NCI-H2227 (cell line): ENCODE measurements at regions not wholly inside any gene's neighbourhood (a gene's known extent, or its start where the extent isn't known, plus 50 kb on each side); places are given as distances from the start of the nearest gene placed in this dataset.

Experiments
- DNase-seq: peaks from one replicate; lab custom pipeline; 2025; ENCODE audit not compliant: unreplicated experiment; lab: John Stamatoyannopoulos, UW

DNA sequence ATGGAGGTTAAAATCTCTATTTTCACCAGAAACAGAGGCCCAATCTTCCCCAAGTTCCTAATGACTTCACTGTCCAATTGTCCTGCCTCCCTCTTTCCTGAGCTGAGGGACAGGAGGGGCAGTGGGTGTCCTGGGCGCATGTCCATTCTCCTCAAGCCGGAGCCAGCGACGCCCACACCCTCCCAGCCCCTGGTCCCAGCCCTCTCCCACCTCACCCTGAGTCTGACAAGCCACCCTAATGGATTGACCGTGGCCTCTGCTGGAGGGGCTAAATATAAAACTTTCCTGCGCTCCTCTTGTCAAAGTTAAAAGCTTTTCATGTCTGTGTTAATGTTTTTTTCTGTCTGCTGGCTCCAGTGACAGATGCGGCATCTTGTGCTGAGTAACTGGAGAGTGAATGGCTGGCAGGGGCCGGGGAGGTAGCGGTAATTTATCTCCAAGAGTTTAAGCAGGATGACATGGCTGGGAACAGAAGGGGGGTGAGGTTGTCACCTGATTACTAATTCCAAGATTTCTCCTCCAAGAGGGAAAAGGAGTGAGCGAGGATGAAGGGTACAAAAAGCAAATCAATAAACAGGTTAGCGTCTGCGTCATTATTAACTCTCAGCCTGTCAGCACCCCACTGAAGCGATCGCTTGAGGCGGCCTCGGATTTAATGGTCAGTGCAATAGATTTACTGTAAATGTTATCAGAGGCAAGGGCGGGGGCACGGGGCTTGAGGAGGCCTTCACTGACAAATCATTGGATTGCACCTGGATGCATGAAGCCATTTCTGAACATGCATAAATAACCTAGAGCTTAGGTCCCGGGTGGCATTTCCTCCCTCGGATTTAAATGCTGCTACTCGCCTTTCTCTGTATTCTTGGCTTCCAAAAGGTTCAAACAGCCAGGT lies 118.1 kb upstream of the MAFB start:
- DNase-seq: peak; percentile 43

- no peak for DNase-seq
Observed at GRCh38 chr20:40807821-40808170, 118.8 kb upstream of the MAFB start.

- no peak for DNase-seq
Observed at GRCh38 chr20:40808936-40809335, 119.9 kb upstream of the MAFB start.

- DNase-seq: no peak
Observed at GRCh38 chr20:40809361-40809760, 120.3 kb upstream of the MAFB start.

DNA sequence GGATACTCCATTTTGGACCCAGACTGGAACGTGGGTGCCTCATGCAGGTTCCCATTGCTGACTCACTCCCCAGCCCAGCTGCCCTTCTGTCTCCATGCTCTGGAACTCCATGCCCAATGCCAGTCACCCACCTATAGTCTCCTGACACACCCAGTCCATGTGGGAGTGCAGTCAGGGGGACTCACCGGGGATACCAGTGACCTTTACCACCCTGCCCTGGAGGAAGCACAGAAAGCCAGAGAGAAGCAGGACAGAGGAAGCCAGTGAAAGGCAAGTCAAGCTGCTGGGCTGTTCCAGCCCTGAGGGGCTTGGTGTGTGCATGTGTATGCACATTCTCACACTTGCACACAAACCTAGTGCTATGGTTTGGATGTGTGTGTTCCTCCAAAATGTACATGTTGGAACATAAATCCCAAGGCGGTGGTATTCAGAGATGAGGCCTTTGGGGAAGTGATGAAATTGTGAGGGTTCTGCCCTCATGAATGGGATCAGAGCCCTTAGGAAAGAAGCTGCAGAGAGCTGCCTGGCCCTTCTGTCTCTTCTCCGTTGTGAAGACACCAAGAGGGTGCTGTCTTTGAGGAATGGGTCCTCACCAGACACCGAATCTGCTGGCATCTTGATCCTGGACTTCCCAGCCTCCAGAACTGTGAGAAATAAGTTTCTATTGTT lies 121.4 kb upstream of the MAFB start:
- no peak for DNase-seq

DNA sequence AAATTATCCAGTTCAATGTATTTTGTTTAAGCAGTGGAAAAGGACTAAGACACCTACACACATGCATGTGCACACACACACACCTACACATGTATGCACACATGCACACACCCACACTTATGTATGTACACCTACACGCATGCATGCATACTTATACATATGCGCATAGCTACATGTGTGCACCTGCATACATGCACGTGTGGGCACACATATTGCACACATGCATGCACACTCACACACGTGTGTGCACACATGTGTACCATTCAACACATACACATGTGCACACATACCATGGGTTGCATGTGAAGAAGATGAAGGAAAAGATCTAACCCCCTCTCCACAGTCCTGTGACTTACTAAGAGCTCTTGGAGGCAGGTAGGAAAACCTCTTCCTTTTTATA lies 122.0 kb upstream of the MAFB start:
- DNase-seq: no peak

DNA sequence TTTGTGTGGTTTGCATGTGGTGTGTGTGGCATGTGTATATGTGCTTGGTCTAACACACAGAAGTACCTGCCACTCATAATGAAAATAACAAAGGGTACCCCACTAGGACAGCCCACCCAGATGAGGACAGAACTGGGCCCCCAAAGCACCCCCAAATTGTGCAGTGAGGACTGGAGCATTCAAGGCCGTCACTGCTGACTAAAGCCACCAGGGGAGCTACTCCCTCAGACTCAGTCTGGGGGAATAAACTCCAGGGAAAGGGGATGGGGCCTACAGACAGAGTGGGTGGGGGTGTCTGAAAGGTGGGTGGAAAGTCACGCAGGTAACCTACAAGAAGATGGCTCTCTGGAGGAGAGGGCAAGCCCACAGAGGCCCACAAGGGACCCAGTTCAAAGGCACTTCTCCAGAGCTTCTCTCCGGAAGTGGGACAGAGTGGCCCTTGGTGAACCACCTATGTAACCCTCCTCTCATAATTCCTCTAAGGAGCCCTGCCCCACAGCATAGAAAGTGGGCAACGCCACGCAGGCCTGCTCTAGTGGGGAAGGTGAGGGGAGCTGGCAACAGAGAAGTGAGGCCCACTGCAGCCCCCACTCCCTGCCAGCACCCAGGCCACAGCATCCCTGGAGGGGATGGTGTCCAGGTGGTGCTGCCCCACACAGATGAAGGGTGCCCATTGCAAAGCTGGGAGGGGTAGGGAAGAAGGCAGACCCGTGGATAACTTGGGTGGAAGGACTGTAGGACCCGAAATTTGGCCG lies 122.8 kb upstream of the MAFB start:
- DNase-seq: no peak

- DNase-seq: no peak
Observed at GRCh38 chr20:40812415-40812925, 123.4 kb upstream of the MAFB start.

- no peak for DNase-seq
Observed at GRCh38 chr20:40813029-40813431, 124.0 kb upstream of the MAFB start.

DNA sequence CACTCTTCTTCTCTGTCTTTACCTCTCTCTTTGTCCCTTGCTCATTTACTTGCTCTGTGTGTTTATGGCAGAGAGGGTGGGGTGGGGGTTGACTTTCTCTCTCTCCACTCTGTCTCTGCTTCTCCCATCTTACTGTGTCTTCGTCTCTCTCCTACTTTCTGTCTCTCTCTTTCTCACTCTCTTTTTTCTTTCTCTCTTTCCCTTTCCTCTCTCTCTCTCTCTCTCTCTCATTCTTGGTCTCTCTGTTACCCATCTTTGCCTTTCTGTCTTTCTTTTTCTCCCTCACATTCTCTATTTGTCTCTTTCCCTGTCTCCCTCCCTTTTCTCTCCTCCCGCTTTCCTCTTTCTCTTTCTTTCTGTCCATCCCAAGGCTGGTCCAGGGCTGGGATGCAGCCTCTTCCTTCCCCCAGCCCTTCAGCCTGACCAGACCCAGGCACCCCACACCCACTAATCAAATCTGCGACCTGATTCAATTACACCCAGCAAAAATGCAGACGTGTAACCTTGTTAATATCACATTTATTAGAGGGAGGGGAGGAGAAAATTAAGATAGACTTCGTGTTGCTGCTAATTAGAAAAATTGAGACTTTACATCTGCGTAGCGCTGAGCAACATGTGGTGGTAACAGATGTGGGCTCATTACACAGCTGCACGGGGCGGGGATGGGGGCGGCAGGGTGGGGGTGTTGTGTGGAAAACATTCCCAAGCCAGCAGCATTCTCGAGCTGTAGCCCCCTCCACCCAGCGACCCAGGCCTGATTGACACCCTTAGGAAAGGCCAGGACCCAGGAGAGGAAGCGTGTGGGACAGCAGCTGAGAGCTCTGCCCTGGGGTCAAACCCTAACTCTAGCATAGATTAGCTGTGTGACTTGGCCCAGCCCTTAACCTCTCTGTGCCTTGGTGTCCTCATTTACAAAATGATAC lies 124.9 kb upstream of the MAFB start:
- no peak for DNase-seq

DNA sequence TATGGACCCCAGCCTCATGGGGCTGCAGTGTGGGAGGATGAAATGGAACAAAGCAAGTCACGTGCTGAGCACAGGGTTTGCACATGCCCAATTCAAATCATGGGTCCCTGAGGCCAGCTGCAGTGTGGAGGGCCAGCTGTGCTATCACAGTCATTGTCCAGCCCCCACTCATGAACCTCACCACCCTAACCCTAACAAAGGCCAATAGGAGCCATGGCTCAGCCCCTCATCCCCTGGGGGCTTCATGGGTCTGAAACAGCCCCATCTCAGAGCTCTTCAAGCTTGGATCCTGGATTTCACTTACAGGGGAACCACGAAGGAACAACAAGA lies 125.6 kb upstream of the MAFB start:
- DNase-seq: no peak

- DNase-seq: no peak
Observed at GRCh38 chr20:40815156-40816038, 126.4 kb upstream of the MAFB start.

DNA sequence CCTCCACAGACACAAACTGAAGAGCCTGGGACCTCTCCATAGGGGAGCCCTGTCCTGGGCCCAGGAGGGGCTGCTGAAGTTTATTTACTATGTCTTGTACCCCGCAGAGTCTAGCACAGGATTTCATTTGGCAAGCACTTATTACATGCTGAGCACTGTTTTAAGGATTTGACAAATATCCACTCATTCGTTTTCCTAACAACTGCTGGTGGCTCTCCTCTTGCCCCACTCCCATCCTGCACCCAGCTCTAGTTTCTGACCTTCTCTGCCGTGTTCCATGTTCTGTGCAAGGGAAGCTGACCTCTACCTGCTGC lies 127.0 kb upstream of the MAFB start:
- DNase-seq: no peak

GRCh38 chr20:40821429-40821828 lies 132.4 kb upstream of the MAFB start:
- DNase-seq: peak; percentile 21

- DNase-seq: no peak
Observed at GRCh38 chr20:40826699-40827098, 137.7 kb upstream of the MAFB start.

DNA sequence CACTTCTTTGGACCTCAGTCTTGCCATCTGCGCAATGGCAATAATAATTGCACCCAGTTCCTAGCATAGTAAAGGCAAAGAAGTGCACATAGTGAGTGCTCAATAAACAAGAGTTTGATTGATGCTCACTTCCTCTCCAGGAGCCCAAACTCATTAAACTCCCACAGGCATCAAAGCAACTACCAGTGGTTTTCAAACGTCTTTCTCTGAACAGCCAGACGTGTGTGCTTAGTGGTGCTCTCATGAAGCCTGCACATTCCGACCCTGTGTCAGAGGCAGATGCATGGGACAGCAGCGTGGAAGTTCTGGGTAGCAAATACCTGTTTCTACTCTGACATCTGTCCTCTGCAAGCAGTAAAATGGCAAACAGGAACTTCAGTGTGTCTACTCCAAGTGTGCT lies 146.3 kb upstream of the MAFB start:
- no peak for DNase-seq

- DNase-seq: no peak
Observed at GRCh38 chr20:40838509-40838908, 149.5 kb upstream of the MAFB start.

GRCh38 chr20:40843251-40843650 lies 154.2 kb upstream of the MAFB start:
- no peak for DNase-seq

GRCh38 chr20:40844332-40844731 lies 155.3 kb upstream of the MAFB start:
- peak; percentile 47 for DNase-seq

GRCh38 chr20:40848096-40848495 lies 159.1 kb upstream of the MAFB start:
- no peak for DNase-seq
